PC-3 (cell line): ENCODE measurements at regions not wholly inside any gene's neighbourhood (a gene's known extent, or its start where the extent isn't known, plus 50 kb on each side); places are given as distances from the start of the nearest gene placed in this dataset.

Source experiments
- CTCF ChIP-seq: fragments of 300-600 bp; sonication (generic); conservative IDR thresholded peaks from 2 replicates; pipeline ENCODE4 v1.5.1; 2017; ENCODE audit warnings: antibody characterized with exemption, low read depth, mild to moderate bottlenecking, low read length
- EZH2 ChIP-seq: fragments of 300-600 bp; sonication (generic); IDR thresholded peaks from one replicate; pipeline ENCODE4 v1.6.1; 2017; ENCODE audit warnings: antibody characterized with exemption, mild to moderate bottlenecking, low read length; ENCODE audit not compliant: unreplicated experiment

- no peak for TF ChIP-seq EZH2
- TF ChIP-seq CTCF = no peak
Measured at GRCh38 chr17:6011206-6011605, 59.0 kb upstream of the WSCD1 start.
